Brain microvascular endothelial cell (primary cell): ENCODE measurements at regions not wholly inside any gene's neighbourhood (a gene's known extent, or its start where the extent isn't known, plus 50 kb on each side); places are given as distances from the start of the nearest gene placed in this dataset.
A peak's percentile ranks its signal among the peaks of the same experiment; 100 is the strongest.

Source experiments
- DNase-seq: peaks from one replicate; pipeline ENCODE4 v3.0.0-alpha.2; 2020
- H3K27ac ChIP-seq: fragments of 250-450 bp; sonication (Bioruptor Pico); 2 replicates; pipeline ENCODE4 v1.5.1; 2020; ENCODE audit warnings: mild to moderate bottlenecking, moderate library complexity
- H3K27me3 ChIP-seq: fragments of 250-450 bp; sonication (Bioruptor Pico); replicated peaks from 2 replicates; pipeline ENCODE4 v1.5.1; 2020; ENCODE audit warnings: mild to moderate bottlenecking
- H3K36me3 ChIP-seq: fragments of 250-450 bp; sonication (Bioruptor Pico); replicated peaks from 2 replicates; pipeline ENCODE4 v1.5.1; 2020; ENCODE audit warnings: mild to moderate bottlenecking
- H3K4me3 ChIP-seq: 2 replicates; pipeline ENCODE4 v1.5.1; 2011; ENCODE audit warnings: low read depth, mild to moderate bottlenecking, control low read depth, low read length, moderate library complexity
- in situ Hi-C: cut with HindIII; loops from 2 replicates; pipeline ENCODE4 v1.10.0; 2017; ENCODE audit warnings: low sequenced_read_pairs, low pct_ligation_motif_present
- TF ChIP-seq, protein P1 (sequence below): IDR thresholded peaks from 2 replicates; pipeline ENCODE4 v1.5.1; 2011; ENCODE audit warnings: low read depth, mild to moderate bottlenecking, moderate library complexity, low read length, control low read depth, inconsistent platforms; ENCODE audit errors: missing control alignments

DNA sequence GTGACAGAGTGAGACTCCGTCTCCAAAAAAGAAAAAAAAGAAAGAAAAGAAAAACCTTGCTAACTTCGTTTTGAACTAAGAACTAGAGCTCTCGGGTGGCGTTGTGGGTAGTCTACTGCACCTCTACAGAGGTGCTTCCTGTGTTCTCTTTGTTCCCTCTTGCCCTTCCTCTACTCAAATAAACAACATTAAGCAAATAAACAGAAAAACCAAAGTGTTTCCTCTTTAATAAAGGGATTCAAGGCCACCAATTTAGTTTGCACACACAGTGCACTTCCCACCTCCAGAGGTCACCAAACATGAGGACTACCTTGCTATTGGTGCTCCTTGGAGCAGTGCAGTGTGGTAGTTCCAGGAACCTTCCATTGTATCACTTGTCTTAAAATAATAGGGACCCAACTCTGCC lies 354.2 kb upstream of the TBL1XR1 start:
- H3K36me3 ChIP-seq = no peaks in the 10 kb centered on the region
- no peaks in the 10 kb centered on the region for H3K27me3 ChIP-seq
- DNase-seq = no peak
- TF ChIP-seq, protein P1, sequence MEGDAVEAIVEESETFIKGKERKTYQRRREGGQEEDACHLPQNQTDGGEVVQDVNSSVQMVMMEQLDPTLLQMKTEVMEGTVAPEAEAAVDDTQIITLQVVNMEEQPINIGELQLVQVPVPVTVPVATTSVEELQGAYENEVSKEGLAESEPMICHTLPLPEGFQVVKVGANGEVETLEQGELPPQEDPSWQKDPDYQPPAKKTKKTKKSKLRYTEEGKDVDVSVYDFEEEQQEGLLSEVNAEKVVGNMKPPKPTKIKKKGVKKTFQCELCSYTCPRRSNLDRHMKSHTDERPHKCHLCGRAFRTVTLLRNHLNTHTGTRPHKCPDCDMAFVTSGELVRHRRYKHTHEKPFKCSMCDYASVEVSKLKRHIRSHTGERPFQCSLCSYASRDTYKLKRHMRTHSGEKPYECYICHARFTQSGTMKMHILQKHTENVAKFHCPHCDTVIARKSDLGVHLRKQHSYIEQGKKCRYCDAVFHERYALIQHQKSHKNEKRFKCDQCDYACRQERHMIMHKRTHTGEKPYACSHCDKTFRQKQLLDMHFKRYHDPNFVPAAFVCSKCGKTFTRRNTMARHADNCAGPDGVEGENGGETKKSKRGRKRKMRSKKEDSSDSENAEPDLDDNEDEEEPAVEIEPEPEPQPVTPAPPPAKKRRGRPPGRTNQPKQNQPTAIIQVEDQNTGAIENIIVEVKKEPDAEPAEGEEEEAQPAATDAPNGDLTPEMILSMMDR = no peak
- no peak overlapping the region for H3K4me3 ChIP-seq
- H3K27ac ChIP-seq = no peak overlapping the region
- in situ Hi-C loops = no loop called here

GRCh38 chr3:177552051-177552450 lies 354.8 kb upstream of the TBL1XR1 start:
- TF ChIP-seq, protein P1 = no peak
- Histone ChIP-seq H3K4me3 (no peak overlapping the region), H3K27me3 (no peaks in the 10 kb centered on the region), H3K36me3 (no peaks in the 10 kb centered on the region), H3K27ac (no peak overlapping the region)
- DNase-seq = no peak
- in situ Hi-C loops = no loop called here

DNA sequence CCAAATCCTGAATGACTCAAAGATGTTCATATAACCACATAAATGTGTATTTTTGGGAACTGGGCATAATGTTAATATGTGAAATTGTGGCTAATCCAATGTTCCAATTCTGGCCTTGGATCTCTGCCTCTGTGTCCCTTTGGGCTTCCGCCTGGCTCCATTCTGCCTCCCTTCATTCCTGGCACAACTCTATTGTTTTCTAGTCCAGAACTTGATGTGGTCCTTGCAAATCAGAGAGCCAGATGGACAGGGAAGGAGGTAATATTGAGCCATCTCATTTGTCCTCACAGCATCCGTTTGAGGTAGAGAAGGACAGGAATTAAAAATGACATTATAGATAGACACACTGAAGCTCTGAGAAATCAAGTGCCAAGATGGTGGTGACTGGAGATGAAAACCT lies 355.7 kb upstream of the TBL1XR1 start:
- TF ChIP-seq, protein P1 = no peak
- H3K36me3 ChIP-seq = no peaks in the 10 kb centered on the region
- H3K27ac ChIP-seq = no peak overlapping the region
- DNase-seq = no peak
- H3K4me3 ChIP-seq = no peak overlapping the region
- in situ Hi-C loops = no loop called here
- H3K27me3 ChIP-seq = no peaks in the 10 kb centered on the region

- in situ Hi-C loops = no loop called here
- no peak for DNase-seq
- H3K4me3 ChIP-seq = no peak overlapping the region
- TF ChIP-seq, protein P1 = no peak
- no peaks in the 10 kb centered on the region for H3K36me3 ChIP-seq
- H3K27me3 ChIP-seq = no peaks in the 10 kb centered on the region
- no peak overlapping the region for H3K27ac ChIP-seq
These were observed 356.3 kb upstream of the TBL1XR1 start for GRCh38 chr3:177553579-177553978.

- Histone ChIP-seq H3K4me3 (no peak overlapping the region), H3K27me3 (no peaks in the 10 kb centered on the region), H3K36me3 (no peaks in the 10 kb centered on the region), H3K27ac (no peak overlapping the region)
- TF ChIP-seq, protein P1 = no peak
- DNase-seq = peak; percentile 49
- in situ Hi-C loops = no loop called here
These were observed 357.8 kb upstream of the TBL1XR1 start for GRCh38 chr3:177554895-177555759.
